HG03457 (cell line): ENCODE measurements at regions not wholly inside any gene's neighbourhood (a gene's known extent, or its start where the extent isn't known, plus 50 kb on each side); places are given as distances from the start of the nearest gene placed in this dataset.
"Not testable (repeated sequence)": the region's sequence is repeated elsewhere in the genome, so short reads cannot be mapped to it uniquely, and the experiment has no call there.

Experiments
- ATAC-seq: cut with Tn5 transposase; IDR thresholded peaks from one replicate; pipeline ENCODE4 v1.9.1; 2021; ENCODE audit warnings: moderate number of reproducible peaks; ENCODE audit not compliant: unreplicated experiment

DNA sequence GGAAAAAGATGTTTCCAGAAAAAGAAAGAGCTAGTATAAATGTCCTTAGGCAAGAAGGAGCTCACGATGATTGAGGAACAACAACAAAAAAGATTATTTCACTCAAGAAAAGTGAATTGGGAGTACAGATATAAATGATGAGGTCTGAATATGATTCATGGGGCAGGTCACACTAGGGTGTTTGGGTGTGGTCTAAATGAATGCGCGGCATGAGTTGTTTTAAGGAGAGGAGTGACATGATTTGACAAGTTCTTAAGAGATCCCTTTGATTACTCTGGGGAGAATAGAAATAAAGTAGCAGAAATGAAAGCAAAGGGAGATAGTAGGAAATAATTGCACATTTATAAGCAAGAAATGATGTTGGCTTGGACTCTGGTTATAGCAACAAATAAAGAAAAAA is 59.3 kb downstream of the NUTM2D start:
- not testable (repeated sequence) for ATAC-seq

DNA sequence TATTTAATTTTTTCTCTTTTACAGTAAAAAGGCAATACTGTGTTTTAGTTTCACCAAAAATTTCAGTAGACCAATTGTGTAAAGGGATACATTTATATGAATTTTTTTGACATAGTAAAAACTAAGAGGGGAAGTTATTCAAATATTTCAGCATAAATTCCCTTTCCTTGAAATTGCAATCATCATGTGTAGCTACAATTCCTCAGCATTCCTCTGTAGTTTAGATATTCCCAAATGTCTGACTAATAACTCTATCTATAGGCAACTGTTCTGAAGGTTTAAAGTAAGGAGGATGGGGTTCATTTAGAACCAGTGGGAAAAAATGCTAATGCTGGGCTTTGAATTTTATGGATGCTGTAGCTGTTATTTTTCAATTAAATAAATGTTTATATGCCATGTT is 65.1 kb downstream of the NUTM2D start:
- ATAC-seq, result not testable (repeated sequence)

DNA sequence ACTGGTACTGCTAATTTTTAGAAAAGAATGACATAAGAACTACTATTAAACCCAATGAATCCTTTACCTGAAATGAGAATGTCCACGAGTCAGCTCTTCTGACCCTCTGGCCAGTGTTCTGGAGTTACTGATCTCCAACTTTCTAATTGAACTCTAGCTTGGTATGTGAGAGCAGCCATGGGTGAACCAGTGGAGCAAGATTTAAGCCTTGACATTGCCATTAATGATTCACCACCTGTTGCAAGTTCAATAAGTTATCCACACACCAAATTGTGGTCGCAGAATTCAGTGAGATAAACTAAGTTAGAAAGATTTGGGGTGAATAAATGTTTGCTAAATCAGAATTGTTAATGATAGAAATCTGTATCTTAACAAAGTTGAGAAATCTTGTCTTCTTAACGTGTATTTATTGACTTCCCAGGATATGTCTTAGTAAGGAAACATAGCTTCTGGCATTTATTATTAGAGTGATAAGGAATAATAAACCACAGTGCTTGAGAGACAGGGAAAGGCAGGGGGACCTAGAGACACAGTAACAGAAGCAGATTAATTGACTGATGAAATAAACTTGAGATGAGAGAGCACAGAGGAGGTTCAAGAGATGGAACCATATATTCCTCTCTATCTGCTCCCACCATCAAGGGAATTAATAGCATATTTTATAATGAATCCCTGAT is 67.3 kb downstream of the NUTM2D start:
- ATAC-seq, result not testable (repeated sequence)

DNA sequence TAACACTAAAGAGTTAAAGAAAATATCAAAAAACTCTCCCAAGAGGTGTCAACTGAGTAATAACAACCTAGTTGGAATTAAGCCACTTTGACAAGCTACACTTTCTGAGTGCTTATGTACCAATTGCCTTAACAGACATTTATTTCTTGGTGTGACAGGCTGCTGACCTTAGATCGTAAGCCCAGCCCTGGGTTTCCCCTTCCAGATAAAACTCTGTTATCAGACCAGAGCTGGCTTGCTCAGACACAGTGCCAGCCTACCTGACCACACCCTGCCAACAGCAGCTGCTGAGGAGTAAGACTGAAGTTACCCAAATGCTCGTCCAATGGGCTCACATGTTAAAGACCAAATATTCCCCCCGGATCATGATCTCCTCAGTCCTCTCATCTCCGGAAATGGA is 70.9 kb upstream of the MINPP1 start:
- ATAC-seq, result not testable (repeated sequence)

DNA sequence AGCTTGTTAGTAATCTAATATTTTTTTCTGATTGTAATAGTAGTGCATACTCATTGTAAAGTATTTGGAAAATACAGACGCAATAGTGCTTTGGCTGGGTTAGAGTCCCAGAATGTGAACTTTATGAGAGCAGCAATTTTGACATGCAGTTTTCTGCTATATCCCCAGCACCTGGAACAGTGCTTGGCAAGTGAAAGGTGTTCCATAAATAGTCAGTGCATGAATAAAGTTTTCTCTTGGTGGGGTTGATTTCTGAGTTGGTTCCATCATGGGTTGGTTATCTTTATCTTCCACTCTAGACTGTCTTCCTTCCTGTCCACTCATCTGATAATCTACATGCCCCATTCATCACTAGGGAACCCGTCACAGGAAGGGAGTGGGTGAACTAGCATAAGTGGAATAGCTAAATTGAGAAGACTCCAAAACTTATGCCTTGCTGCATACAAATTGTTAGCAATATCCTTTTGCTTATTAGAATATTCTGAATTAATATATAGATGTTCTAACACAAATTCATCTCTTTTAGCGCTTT is 69.3 kb upstream of the MINPP1 start:
- ATAC-seq, result not testable (repeated sequence)

DNA sequence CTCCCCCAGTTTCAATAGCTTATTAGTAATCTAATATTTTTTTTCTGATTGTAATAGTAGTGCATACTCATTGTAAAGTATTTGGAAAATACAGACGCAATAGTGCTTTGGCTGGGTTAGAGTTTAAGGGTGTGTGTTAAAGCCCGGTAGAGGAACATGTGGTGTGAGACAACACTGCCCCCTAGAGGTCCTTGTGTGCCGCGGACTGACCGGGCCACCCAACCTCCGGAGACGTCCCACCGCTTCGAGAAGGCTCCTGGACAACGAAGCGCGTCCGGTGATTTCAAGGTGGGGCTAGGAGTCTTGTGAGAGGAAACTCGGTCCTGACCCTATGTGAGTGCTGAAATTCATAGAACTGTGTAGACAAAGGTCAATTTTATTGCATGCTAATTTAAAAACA is 68.6 kb upstream of the MINPP1 start:
- peak; percentile 74 for ATAC-seq

DNA sequence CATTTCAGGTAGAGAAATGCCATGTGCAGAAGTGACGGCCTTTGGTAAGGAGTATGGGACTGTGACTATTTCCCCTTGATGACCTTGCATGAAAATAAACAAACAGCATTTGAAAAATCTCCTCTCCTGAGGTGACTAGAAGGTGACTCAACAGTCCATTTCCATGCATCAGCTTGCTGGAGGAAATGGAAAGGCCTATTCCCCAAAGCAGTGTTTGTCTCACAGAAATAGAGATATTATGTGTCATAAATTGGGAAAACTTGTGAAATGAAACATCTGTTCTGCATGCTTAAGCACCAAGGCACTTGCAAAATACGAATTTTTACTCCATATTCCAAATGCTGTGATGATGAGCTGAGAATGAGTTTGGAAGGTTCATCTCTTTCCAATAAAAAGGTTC is 67.2 kb upstream of the MINPP1 start:
- not testable (repeated sequence) for ATAC-seq
